Activated T-helper 1 cell treated with Interleukin-2 at 50 U/mL for 16 hours (primary cell): ENCODE measurements at regions not wholly inside any gene's neighbourhood (a gene's known extent, or its start where the extent isn't known, plus 50 kb on each side); places are given as distances from the start of the nearest gene placed in this dataset.
"Not testable (repeated sequence)": the region's sequence is repeated elsewhere in the genome, so short reads cannot be mapped to it uniquely, and the experiment has no call there.

Experiments used
- DNase-seq: peaks from one replicate; pipeline ENCODE4 v3.0.0-alpha.2; 2020; ENCODE audit warnings: low read depth

- DNase-seq, result not testable (repeated sequence)
Observed at GRCh38 chr10:47166808-47167581, 133.0 kb upstream of the GDF10 start.

- no peak for DNase-seq
Observed at GRCh38 chr10:47167591-47167990, 132.4 kb upstream of the GDF10 start.

- no peak for DNase-seq
Observed at GRCh38 chr10:47169581-47169980, 130.4 kb upstream of the GDF10 start.

- DNase-seq, result no peak
Observed at GRCh38 chr10:47173929-47174442, 126.0 kb upstream of the GDF10 start.

- DNase-seq, result no peak
Observed at GRCh38 chr10:47175181-47176123, 124.5 kb upstream of the GDF10 start.

- no peak for DNase-seq
Observed at GRCh38 chr10:47176206-47176902, 123.6 kb upstream of the GDF10 start.

- no peak for DNase-seq
Observed at GRCh38 chr10:47176903-47177868, 122.8 kb upstream of the GDF10 start.

GRCh38 chr10:47178537-47179290 is 121.3 kb upstream of the GDF10 start:
- DNase-seq, result no peak

- DNase-seq, result no peak
Observed at GRCh38 chr10:47179291-47179647, 120.7 kb upstream of the GDF10 start.

GRCh38 chr10:47181052-47181849 is 118.7 kb upstream of the GDF10 start:
- DNase-seq, result no peak

GRCh38 chr10:47182934-47183703 is 116.9 kb upstream of the GDF10 start:
- no peak for DNase-seq

- no peak for DNase-seq
Observed at GRCh38 chr10:47183704-47184041, 116.3 kb upstream of the GDF10 start.

GRCh38 chr10:47184273-47184672 is 115.7 kb upstream of the GDF10 start:
- DNase-seq, result no peak

GRCh38 chr10:47184724-47185330 is 115.2 kb upstream of the GDF10 start:
- DNase-seq, result no peak

- no peak for DNase-seq
Observed at GRCh38 chr10:47186941-47187340, 113.1 kb upstream of the GDF10 start.

GRCh38 chr10:47187592-47187991 is 112.4 kb upstream of the GDF10 start:
- DNase-seq, result no peak

GRCh38 chr10:47188156-47188555 is 111.8 kb upstream of the GDF10 start:
- DNase-seq, result no peak

GRCh38 chr10:47189802-47190201 is 110.2 kb upstream of the GDF10 start:
- no peak for DNase-seq
